HEK293 (cell line): ENCODE measurements at regions not wholly inside any gene's neighbourhood (a gene's known extent, or its start where the extent isn't known, plus 50 kb on each side); places are given as distances from the start of the nearest gene placed in this dataset.

Experiments used
- GLIS2 ChIP-seq: fragments of 450-650 bp; formaldehyde crosslinking; IDR thresholded peaks from 2 replicates; pipeline ENCODE4 v1.5.1; 2016; ENCODE audit warnings: missing biosample characterization, missing genetic modification characterization
- HOXA7 ChIP-seq: sonication (generic); formaldehyde crosslinking; IDR thresholded peaks from 2 replicates; pipeline ENCODE4 v1.8.1; 2022; ENCODE audit warnings: missing genetic modification reagents, borderline replicate concordance
- ZNF140 ChIP-seq: fragments of 450-650 bp; formaldehyde crosslinking; IDR thresholded peaks from 2 replicates; pipeline ENCODE4 v1.5.1; 2016; ENCODE audit warnings: missing biosample characterization, missing genetic modification characterization
- ZNF157 ChIP-seq: fragments of 450-650 bp; formaldehyde crosslinking; IDR thresholded peaks from 2 replicates; pipeline ENCODE4 v1.5.1; 2016; ENCODE audit warnings: missing biosample characterization, missing genetic modification characterization
- ZNF660 ChIP-seq: fragments of 450-650 bp; IDR thresholded peaks from 2 replicates; pipeline ENCODE4 v1.5.1; 2018; ENCODE audit warnings: missing biosample characterization, mild to moderate bottlenecking, missing genetic modification characterization
- TF ChIP-seq, protein P1 (sequence below): IDR thresholded peaks from 2 replicates; pipeline ENCODE4 v1.6.1; 2011; ENCODE audit warnings: mild to moderate bottlenecking, low read depth, low read length, borderline replicate concordance
- TF ChIP-seq, protein P2 (sequence below): fragments of 450-650 bp; formaldehyde crosslinking; IDR thresholded peaks from 2 replicates; pipeline ENCODE4 v1.5.1; 2016; ENCODE audit warnings: missing biosample characterization, missing genetic modification characterization

DNA sequence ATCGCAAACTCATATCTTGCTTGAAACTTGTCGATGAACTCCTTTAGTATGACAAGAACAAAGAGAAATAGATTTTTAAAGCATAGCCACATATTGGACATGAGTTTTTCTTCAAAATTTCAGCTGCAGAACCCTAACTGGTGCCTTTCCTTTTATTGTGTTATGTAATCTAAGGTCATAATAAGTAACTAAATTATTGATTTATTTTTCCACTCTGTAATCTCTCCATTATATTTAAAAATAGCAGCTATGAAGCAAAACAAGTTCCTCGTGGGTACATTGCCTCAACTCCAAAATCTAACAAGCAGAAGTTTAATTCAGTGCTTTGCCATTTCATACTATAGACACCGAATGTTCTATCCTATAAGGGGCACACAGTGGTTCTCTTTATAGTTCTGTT, 159.2 kb upstream of the PRSS1 start:
- TF ChIP-seq, protein P1, sequence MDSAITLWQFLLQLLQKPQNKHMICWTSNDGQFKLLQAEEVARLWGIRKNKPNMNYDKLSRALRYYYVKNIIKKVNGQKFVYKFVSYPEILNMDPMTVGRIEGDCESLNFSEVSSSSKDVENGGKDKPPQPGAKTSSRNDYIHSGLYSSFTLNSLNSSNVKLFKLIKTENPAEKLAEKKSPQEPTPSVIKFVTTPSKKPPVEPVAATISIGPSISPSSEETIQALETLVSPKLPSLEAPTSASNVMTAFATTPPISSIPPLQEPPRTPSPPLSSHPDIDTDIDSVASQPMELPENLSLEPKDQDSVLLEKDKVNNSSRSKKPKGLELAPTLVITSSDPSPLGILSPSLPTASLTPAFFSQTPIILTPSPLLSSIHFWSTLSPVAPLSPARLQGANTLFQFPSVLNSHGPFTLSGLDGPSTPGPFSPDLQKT: no peak
- TF ChIP-seq GLIS2 (tag by site-specific recombination): no peak
- TF ChIP-seq ZNF157 (tag by site-specific recombination): no peak
- TF ChIP-seq, protein P2, sequence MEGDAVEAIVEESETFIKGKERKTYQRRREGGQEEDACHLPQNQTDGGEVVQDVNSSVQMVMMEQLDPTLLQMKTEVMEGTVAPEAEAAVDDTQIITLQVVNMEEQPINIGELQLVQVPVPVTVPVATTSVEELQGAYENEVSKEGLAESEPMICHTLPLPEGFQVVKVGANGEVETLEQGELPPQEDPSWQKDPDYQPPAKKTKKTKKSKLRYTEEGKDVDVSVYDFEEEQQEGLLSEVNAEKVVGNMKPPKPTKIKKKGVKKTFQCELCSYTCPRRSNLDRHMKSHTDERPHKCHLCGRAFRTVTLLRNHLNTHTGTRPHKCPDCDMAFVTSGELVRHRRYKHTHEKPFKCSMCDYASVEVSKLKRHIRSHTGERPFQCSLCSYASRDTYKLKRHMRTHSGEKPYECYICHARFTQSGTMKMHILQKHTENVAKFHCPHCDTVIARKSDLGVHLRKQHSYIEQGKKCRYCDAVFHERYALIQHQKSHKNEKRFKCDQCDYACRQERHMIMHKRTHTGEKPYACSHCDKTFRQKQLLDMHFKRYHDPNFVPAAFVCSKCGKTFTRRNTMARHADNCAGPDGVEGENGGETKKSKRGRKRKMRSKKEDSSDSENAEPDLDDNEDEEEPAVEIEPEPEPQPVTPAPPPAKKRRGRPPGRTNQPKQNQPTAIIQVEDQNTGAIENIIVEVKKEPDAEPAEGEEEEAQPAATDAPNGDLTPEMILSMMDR (tag by site-specific recombination): no peak
- TF ChIP-seq HOXA7 (CRISPR knock-in tag): no peak
- TF ChIP-seq ZNF660 (tag by site-specific recombination): no peak
- no peak for TF ChIP-seq ZNF140
